ENCODE measurements at regions not wholly inside any gene's neighbourhood (a gene's known extent, or its start where the extent isn't known, plus 50 kb on each side); places are given as distances from the start of the nearest gene placed in this dataset.
A peak's percentile ranks its signal among the peaks of the same experiment; 100 is the strongest.

DNA sequence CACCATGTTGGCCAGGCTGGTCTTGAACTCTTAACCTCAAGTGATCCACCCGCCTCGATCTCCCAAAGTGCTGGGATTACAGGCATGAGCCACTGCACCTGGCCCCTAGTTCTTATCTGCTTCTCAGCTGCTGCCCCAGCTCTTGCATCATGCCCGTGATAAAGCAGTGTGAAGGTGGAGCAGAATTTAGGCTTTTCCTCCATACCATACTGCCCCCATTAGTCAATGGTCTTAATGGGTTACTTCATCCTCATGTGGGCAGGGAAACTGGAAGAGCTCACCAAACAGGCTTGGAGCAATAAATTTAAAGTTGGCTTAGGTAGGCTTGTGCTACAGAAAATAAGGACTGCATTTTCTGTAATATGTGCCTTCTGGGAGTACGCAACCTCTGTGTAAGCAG is 636.9 kb upstream of the BOD1L1 start:
- no peak for DNase-seq

DNA sequence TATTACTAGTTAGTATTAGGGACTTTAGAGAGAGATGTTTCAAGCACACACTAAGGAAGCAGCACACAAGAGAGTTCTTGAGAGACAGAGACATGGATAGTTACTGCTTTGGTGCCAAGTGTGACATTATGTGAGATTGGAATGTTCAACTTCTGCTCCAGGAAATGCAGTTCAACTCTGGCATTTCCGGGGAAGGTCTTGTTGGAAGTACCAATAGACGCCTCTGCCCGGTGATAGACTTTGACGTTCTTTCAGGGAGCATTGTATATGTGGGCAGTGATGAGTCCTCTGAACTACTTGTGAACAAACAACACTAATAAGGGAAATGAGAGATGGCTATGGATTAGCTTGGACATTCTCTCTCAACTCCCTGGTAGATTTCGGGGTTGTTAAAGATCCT is 638.1 kb upstream of the BOD1L1 start:
- no peak for DNase-seq

GRCh38 chr4:14267373-14268060 is 640.0 kb upstream of the BOD1L1 start:
- DNase-seq = no peak

- no peak for DNase-seq
These were observed 642.3 kb upstream of the BOD1L1 start for GRCh38 chr4:14269824-14270223.

DNA sequence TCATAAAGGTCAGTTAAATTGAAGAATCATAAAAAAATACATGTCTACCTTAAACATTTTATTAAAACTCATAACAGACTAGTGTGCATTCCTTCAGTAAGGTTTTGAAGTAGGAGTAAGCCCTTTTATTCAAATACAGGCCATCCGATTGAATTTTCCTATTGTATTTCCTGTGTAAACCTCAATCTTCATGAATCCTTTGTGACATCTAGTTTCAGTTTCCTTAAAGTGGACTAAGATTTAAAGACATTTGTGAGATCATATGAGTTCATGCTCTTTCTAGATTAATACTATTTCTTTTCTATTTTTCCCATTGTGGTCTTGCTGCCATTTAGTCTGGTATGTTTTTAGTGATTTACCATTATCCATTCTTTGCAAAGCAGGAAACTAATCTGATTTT is 644.7 kb upstream of the BOD1L1 start:
- DNase-seq = no peak

DNA sequence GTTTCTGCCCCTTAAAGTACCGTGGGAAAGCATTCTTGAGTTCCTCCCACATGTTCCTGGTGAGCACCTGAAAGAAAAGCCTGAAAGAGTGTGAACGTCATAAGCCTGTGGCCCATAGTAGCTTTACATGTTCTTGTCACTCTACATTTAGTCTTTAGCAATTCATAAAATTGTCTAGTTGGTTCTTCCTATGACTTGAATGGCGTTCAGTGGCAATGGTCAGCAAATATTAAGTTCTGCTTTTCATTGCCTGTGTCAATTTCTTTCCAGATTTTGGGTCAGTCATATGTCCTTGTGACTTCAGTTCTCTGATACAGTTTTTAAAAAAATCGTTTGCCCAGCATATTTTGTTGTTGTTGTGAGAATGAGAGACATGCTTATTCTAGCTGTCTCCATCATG is 650.0 kb upstream of the BOD1L1 start:
- no peak for DNase-seq

- DNase-seq = no peak
These were observed 653.0 kb upstream of the BOD1L1 start for GRCh38 chr4:14280567-14280966.

- no peak for DNase-seq
These were observed 657.1 kb upstream of the BOD1L1 start for GRCh38 chr4:14284578-14284977.

- DNase-seq = no peak
These were observed 662.2 kb upstream of the BOD1L1 start for GRCh38 chr4:14289708-14290107.

DNA sequence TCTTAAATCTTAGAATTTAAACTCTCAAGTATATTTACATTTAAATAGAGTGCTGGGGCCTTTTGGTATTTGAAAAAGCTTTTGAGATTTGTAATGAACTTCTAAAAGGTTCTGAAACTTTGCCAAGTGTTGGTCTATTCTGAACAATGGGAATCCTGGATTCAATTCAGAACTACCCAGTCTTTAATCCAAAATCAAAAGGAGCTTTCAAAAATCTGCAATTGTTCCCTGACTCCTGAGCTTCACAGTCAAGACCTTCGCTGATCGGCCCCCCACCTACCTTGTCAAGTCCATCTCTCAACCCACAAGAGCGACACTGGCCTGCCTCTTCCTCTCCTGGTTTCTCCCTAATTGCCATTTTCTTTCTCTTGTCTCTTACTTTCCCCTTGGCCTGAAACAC is 666.1 kb upstream of the BOD1L1 start:
- peak in 1 of 2 experiments; percentile 0 for DNase-seq

- DNase-seq = no peak
These were observed 667.1 kb upstream of the BOD1L1 start for GRCh38 chr4:14294611-14295010.

DNA sequence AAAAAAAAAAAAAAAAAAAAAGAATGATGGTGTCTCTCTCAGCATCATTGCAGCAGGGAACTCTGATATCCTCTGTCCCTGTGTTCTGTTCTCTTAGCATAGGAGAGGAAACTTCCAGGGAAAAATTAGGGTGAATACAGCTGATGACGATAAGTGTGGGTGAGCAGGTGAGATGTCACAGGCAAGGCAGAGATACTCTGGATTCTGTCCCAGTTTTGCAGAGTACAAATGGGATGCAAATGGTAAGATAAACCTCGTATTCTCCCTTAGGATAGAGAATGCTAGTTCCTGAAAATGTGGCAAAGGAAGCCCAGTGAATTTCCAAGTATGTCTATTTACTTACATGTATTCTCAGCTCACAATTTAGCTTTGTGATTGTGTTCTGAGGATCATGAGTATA is 671.6 kb upstream of the BOD1L1 start:
- DNase-seq = no peak

- no peak for DNase-seq
These were observed 674.5 kb upstream of the BOD1L1 start for GRCh38 chr4:14302021-14302420.

- DNase-seq = no peak
These were observed 676.3 kb upstream of the BOD1L1 start for GRCh38 chr4:14303856-14304255.

- peak in 1 of 2 experiments; percentile 1 for DNase-seq
These were observed 680.7 kb upstream of the BOD1L1 start for GRCh38 chr4:14308229-14308651.

DNA sequence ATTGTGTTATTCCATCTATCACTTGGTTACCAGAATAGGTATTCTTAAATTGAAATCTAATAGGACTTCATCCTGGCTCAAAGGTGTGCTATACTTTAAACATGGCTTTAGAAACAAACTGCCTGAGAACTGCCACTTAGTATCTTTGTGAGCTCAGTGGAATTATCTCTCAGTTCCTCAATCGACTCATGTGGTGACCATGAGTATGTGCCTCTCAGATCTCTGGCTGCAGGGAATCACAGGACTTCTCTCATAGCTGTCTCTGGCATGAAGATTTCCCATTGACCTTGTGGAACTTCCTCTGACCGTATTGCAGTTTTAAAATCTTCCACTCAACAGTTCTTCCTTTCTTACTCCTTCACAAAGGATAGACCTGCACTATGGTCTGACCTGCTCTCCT is 681.9 kb upstream of the BOD1L1 start:
- DNase-seq = no peak

- no peak for DNase-seq
These were observed 686.2 kb upstream of the BOD1L1 start for GRCh38 chr4:14313757-14314156.

DNA sequence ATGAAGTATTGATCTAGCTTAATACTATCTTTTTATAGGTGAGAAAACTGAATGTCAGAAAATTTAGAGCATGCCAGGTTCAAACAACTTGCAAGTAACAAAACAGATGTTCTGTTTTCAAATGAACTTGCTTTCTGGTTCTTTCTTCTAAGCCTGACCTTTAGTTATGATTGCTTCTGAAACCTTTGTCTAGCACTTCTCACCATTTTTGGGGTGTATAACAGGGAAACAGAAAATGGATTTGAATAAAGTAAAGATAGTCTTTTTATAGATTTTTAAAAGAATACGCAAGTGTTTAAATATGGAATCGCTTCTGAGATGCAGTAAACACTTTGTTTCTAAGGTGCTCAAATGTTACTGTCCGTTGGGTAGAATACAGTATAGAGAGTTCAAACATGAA is 687.2 kb upstream of the CPEB2 start:
- DNase-seq = no peak

DNA sequence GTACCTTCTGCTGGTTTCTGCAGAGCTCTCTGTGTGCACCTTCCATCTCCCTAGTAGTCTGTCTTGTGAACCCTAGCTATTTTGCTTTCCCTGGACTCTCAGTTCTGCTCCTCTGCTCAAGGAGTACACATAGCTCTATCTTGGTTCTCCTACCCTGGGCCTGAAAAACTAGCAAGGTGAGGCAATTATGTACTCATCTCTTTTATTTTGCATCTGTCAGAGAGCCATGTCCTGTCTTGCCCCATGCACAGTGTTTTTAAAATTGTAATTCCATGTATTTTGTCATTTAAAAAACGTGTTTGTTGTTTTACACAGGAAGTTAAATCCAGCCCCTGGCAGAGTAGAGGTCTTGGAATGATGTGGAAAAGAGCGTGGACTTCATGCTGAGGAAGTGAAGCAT is 684.9 kb upstream of the CPEB2 start:
- no peak for DNase-seq

GRCh38 chr4:14318671-14319070 is 683.6 kb upstream of the CPEB2 start:
- DNase-seq = no peak

DNA sequence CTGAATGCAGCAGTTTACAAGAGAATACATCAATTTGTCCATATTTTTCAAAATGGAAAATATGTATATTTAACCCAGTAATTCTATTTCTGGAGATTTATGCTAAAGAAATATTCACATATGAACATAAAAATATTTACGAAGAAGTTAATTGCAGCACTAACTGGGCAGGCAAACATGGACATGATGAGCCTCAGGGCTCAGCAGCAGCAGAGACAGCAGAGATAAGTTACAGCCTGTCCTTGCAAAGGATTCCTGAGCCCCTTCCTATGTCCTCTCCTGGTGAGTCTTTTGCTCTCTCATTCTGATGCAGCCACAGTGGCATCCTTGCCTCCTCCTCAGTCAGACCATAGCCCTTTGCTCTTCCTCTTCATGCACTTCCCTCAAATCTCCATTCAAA is 680.6 kb upstream of the CPEB2 start:
- DNase-seq = no peak

DNA sequence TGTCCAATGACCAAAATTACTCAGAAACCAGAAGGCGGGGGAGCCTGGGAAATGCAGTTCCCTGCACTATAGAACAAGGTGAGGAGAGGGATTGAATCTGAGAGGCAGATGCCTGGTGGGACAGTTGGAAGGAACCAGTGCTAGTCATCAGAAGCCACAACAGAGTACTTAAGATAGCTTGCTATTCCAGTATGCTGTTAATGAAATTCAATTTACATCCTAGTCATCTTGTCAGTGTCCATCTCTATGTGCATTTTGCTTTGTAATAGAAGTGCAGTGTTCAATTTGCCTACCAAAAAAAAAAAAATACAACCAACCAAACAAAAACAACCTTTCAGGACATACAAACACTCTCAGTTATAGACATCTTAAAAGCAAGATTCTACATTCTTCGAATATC is 679.1 kb upstream of the CPEB2 start:
- DNase-seq = no peak

DNA sequence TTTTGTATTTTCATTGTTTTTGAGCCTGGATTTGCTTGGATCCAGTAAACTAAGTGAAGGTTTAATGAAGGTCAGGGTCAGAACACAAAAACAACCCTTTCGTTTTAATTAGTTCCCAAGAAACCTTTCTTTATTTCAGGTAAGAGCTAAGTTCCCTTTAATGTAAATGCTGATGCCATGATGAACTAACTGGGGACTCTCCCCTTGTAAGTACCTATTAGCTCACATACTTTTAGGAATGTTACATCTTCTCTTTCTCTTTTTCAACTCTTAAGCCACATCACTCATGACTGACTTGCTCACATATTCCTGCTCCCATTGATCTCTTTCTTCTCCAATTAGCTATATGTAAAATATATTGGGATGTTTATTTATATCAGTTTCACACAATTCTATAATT is 673.1 kb upstream of the CPEB2 start:
- no peak for DNase-seq

DNA sequence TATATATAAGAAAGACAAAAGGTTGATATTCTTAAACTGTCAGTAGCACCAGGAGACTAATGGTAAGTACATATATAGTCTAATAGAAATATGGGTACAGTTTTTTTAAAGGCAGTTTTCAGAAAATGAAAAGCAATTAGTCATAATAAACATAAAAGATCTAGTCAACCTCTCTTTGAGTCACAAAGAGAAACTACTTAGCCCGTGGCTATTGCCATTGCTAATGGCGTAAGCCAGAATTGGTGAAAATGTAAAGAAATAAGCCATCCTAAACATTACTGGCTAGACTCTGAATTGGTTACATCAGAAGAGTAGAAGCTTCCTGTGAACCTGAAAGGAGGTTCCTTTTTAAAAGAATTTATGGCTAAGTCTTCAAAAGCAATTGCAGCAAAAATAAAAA is 668.7 kb upstream of the CPEB2 start:
- no peak for DNase-seq

GRCh38 chr4:14334166-14334565 is 668.1 kb upstream of the CPEB2 start:
- DNase-seq = no peak

DNA sequence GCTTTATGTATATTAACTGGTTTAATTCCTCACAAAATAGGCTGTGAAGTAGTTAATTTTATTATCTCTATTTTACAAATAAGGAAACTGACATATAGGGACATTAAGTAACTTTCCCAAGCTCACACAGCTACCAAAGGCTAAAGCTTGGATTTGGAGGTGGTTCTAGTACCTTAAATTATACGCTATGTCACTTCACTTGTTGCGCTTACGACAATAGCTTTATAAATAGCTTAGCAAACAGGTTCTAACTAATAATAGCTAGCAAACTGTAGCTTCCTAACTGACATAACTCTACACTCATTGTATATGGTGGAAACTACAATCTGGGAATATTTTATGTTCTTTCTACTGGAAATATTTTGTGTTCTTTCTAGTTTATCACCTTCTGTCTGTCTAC is 666.4 kb upstream of the CPEB2 start:
- DNase-seq = no peak
